ENCODE measurements at regions not wholly inside any gene's neighbourhood (a gene's known extent, or its start where the extent isn't known, plus 50 kb on each side); places are given as distances from the start of the nearest gene placed in this dataset.

DNA sequence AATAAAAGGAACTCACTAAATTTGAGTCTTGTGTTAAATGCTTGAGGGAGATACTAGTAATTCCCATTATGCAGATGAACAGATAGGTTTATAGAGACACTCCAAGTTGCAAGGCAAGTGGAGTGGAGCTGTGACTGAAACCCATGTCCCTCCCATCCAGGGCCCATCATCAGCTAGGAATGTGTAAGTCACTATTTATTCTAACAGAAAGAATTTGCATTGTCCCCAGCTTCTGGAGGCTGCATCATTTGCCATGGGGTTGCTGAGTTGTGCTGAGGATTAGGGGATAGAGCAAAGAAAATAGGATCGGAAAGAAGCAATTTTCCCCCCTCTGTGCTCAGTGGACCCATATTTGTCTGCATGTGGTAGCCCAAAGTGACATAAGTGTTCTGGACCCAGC is 197.4 kb upstream of the RGMA start:
- TF ChIP-seq, protein P1, sequence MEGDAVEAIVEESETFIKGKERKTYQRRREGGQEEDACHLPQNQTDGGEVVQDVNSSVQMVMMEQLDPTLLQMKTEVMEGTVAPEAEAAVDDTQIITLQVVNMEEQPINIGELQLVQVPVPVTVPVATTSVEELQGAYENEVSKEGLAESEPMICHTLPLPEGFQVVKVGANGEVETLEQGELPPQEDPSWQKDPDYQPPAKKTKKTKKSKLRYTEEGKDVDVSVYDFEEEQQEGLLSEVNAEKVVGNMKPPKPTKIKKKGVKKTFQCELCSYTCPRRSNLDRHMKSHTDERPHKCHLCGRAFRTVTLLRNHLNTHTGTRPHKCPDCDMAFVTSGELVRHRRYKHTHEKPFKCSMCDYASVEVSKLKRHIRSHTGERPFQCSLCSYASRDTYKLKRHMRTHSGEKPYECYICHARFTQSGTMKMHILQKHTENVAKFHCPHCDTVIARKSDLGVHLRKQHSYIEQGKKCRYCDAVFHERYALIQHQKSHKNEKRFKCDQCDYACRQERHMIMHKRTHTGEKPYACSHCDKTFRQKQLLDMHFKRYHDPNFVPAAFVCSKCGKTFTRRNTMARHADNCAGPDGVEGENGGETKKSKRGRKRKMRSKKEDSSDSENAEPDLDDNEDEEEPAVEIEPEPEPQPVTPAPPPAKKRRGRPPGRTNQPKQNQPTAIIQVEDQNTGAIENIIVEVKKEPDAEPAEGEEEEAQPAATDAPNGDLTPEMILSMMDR (conservative IDR thresholded peaks at IDR 0.05), result no peak
- TF ChIP-seq ZFX (IDR thresholded peaks at IDR 0.05), result no peak

Measured in C4-2B (cell line).